B cell (primary cell): ENCODE measurements at regions not wholly inside any gene's neighbourhood (a gene's known extent, or its start where the extent isn't known, plus 50 kb on each side); places are given as distances from the start of the nearest gene placed in this dataset.

Experiments
- ATAC-seq: fragments of 200-7000 bp; cut with Tn5 transposase; one replicate; pipeline ENCODE4 v1.10.0; 2021; ENCODE audit warnings: low read depth, mild to moderate bottlenecking, moderate number of reproducible peaks, moderate library complexity
- CTCF ChIA-PET: fragments of 350-600 bp; sonication (Branson Sonifier 250); formaldehyde crosslinking; loops from one replicate; lab custom pipeline; 2021; ENCODE audit warnings: antibody characterized with exemption, inconsistent platforms; lab: Charles Lee
- POLR2A ChIA-PET: fragments of 350-600 bp; sonication (Branson Sonifier 250); formaldehyde crosslinking; loops from one replicate; lab custom pipeline; 2021; ENCODE audit warnings: antibody characterized with exemption; lab: Charles Lee
- DNase-seq: peaks from one replicate; pipeline ENCODE4 v3.0.0; 2013
- H2AFZ ChIP-seq: 2 replicates; pipeline ENCODE4 v1.6.1; 2012; ENCODE audit warnings: mild to moderate bottlenecking, low read depth, low read length; ENCODE audit not compliant: insufficient read depth, poor library complexity, severe bottlenecking
- H3K27ac ChIP-seq, 2 donors: 1 replicate in 1 of 2; 2 replicates in 1 of 2; pipeline ENCODE4 v1.5.1; 2012 to 2013; ENCODE audit warnings: low read length in 2 of 2, mild to moderate bottlenecking in 2 of 2, moderate library complexity in 1 of 2
- H3K27me3 ChIP-seq, 4 experiments: fragments of 200-600 bp in 1 of 4; sonication (generic) in 1 of 4; replicated peaks in 1 of 4; 1 replicate in 2 of 4; 2 replicates in 2 of 4; pipeline versions ENCODE4 v1.6.1 to v1.7.0; 2013 to 2016; ENCODE audit warnings: low read length in 3 of 4, mild to moderate bottlenecking in 2 of 4, mixed read lengths in 1 of 4, moderate library complexity in 1 of 4; ENCODE audit not compliant: insufficient read depth in 4 of 4, control insufficient read depth in 3 of 4; ENCODE audit errors: control extremely low read depth in 1 of 4
- H3K36me3 ChIP-seq, 2 experiments: replicated peaks in 1 of 2; 1 replicate in 1 of 2; 2 replicates in 1 of 2; pipeline versions ENCODE4 v1.6.1 to v1.7.1; 2013; ENCODE audit warnings: low read length in 1 of 2; ENCODE audit not compliant: insufficient read depth in 2 of 2, control insufficient read depth in 1 of 2; ENCODE audit errors: control extremely low read depth in 1 of 2, extremely low read depth in 1 of 2
- H3K4me1 ChIP-seq, 2 donors: fragments of 200-600 bp in 1 of 2; sonication (generic) in 1 of 2; 1 replicate in 1 of 2; 2 replicates in 1 of 2; pipeline versions ENCODE4 v1.5.1 to v1.6.1; 2013 to 2017; ENCODE audit warnings: low read length in 2 of 2; ENCODE audit not compliant: control insufficient read depth in 2 of 2, insufficient read depth in 2 of 2
- H3K4me2 ChIP-seq: replicated peaks from 2 replicates; pipeline ENCODE3; 2012; ENCODE audit warnings: mild to moderate bottlenecking, low read depth, low read length; ENCODE audit not compliant: poor library complexity, severe bottlenecking
- H3K4me3 ChIP-seq, 5 experiments: fragments of 200-600 bp in 1 of 5; sonication (generic) in 1 of 5; 1 replicate in 3 of 5; 2 replicates in 2 of 5; pipeline versions ENCODE4 v1.5.1 to v1.7.0; 2011 to 2016; ENCODE audit warnings: low read length in 4 of 5, mild to moderate bottlenecking in 4 of 5, low read depth in 2 of 5, control low read depth in 1 of 5, moderate library complexity in 1 of 5; ENCODE audit not compliant: insufficient read depth in 1 of 5; ENCODE audit errors: control extremely low read depth in 1 of 5, extremely low read depth in 1 of 5
- H3K79me2 ChIP-seq: fragments of 200-600 bp; sonication (generic); one replicate; pipeline ENCODE4 v1.6.0; 2016; ENCODE audit warnings: low read length; ENCODE audit not compliant: control insufficient read depth, insufficient read depth
- H3K9ac ChIP-seq: fragments of 200-600 bp; sonication (generic); 2 replicates; pipeline ENCODE4 v1.6.1; 2017; ENCODE audit warnings: mild to moderate bottlenecking, low read length, moderate library complexity
- H3K9me3 ChIP-seq, 3 donors: one replicate each; pipeline versions ENCODE4 v1.6.1 to v1.7.1; 2013; ENCODE audit warnings: low read length in 2 of 3; ENCODE audit not compliant: control insufficient read depth in 2 of 3, insufficient read depth in 1 of 3; ENCODE audit errors: control extremely low read depth in 1 of 3
- H4K20me1 ChIP-seq: 2 replicates; pipeline ENCODE4 v1.6.0; 2012; ENCODE audit warnings: mild to moderate bottlenecking, low read length; ENCODE audit not compliant: insufficient read depth, control insufficient read depth, poor library complexity, severe bottlenecking
- H3K27ac Mint-ChIP-seq: one replicate; pipeline ENCODE4 v1.8.0; 2021; ENCODE audit warnings: mixed read lengths
- H3K27me3 Mint-ChIP-seq: one replicate; pipeline ENCODE4 v1.8.0; 2021; ENCODE audit warnings: mixed read lengths
- H3K4me1 Mint-ChIP-seq: one replicate; pipeline ENCODE4 v1.8.0; 2021; ENCODE audit warnings: mixed read lengths
- H3K4me3 Mint-ChIP-seq: one replicate; pipeline ENCODE4 v1.8.0; 2021; ENCODE audit warnings: mixed read lengths
- H3K9me3 Mint-ChIP-seq: one replicate; pipeline ENCODE4 v1.8.0; 2022; ENCODE audit warnings: mixed read lengths; ENCODE audit not compliant: insufficient read depth
- EZH2 ChIP-seq: IDR thresholded peaks from 2 replicates; pipeline ENCODE4 v1.6.1; 2012; ENCODE audit warnings: borderline replicate concordance, low read depth, mild to moderate bottlenecking, moderate library complexity, low read length; ENCODE audit not compliant: insufficient read depth, poor library complexity, severe bottlenecking
- whole genome bisulfite sequencing: methylation state at CpG from one replicate; pipeline ENCODE4 v1.1.5; 2013; ENCODE audit warnings: missing lambda C conversion rate; ENCODE audit not compliant: insufficient coverage; 5-methylcytosine and 5-hydroxymethylcytosine counted together
- intact Hi-C: fragments of 100-400 bp; cut with micrococcal nuclease; formaldehyde crosslinking; loops from one replicate; pipeline ENCODE4 v1.10.0; 2022
- TF ChIP-seq, protein P1 (sequence below): fragments of 200-600 bp; IDR thresholded peaks from one replicate; pipeline ENCODE4 v1.8.0; 2022; ENCODE audit warnings: antibody characterized with exemption, mild to moderate bottlenecking

DNA sequence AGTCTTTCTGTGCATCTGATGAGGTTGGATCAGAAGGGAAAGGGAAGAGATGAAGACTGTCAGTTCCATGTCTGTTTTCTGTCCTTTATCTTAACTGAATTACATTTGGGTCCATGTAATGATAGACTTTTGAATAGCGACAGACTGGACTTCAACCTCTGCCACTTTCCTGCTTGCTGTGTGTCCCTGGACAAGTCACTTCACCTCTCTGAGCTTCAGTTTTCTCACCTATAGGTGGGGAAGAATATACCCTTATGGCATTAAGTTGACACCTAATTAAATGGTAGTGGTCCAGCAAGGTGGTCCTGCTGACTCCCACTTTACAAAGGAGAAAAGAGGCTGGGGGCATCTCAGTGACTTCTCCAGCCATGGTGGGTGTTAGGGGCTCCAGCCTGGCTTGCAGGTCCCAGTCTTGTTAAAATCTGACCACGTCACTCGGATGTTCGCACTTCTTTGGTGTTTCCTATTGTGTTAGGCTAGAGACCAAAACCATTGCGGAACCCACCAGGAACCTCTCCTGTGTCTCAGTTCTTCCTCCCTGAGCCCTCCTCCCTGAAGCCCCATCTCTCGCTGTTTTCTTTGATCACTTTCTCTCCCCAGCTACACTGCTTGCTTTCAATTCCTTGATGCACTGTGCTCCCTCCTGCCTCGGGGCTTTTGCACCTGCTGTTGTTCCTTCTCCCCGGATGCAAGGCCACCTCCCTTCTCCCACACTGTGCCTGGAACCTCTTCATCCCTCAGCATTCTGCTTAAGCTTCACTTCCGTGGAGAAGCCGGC lies 256.5 kb downstream of the NSG2 start:
- Histone ChIP-seq H3K79me2 (no peaks in the 10 kb centered on the region), H3K36me3 (no peaks in the 10 kb centered on the region), H3K4me2 (no peak overlapping the region), H3K27me3 (no peaks in the 10 kb centered on the region), H3K9me3 (no peaks in the 10 kb centered on the region), H3K27ac (no peak overlapping the region), H2AFZ (no peak overlapping the region), H3K9ac (no peak overlapping the region), H3K4me3 (no peak overlapping the region), H3K4me1 (no peaks in the 10 kb centered on the region), H4K20me1 (no peaks in the 10 kb centered on the region)
- ChIA-PET CTCF (no interaction called here), POLR2A (no interaction called here)
- H3K4me3 Mint-ChIP-seq = no peak overlapping the region
- H3K27ac Mint-ChIP-seq = no peak overlapping the region
- TF ChIP-seq, protein P1, sequence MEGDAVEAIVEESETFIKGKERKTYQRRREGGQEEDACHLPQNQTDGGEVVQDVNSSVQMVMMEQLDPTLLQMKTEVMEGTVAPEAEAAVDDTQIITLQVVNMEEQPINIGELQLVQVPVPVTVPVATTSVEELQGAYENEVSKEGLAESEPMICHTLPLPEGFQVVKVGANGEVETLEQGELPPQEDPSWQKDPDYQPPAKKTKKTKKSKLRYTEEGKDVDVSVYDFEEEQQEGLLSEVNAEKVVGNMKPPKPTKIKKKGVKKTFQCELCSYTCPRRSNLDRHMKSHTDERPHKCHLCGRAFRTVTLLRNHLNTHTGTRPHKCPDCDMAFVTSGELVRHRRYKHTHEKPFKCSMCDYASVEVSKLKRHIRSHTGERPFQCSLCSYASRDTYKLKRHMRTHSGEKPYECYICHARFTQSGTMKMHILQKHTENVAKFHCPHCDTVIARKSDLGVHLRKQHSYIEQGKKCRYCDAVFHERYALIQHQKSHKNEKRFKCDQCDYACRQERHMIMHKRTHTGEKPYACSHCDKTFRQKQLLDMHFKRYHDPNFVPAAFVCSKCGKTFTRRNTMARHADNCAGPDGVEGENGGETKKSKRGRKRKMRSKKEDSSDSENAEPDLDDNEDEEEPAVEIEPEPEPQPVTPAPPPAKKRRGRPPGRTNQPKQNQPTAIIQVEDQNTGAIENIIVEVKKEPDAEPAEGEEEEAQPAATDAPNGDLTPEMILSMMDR = no peak
- no peak for TF ChIP-seq EZH2
- H3K9me3 Mint-ChIP-seq = no peaks in the 10 kb centered on the region
- intact Hi-C loops = no loop called here
- DNase-seq (no peak), ATAC-seq (no peak)
- H3K4me1 Mint-ChIP-seq = no peaks in the 10 kb centered on the region
- peaks cover 6% of the 10 kb centered on the region for H3K27me3 Mint-ChIP-seq
- 83% methylated on average over 7 of the region's 10 CpGs for WGBS

DNA sequence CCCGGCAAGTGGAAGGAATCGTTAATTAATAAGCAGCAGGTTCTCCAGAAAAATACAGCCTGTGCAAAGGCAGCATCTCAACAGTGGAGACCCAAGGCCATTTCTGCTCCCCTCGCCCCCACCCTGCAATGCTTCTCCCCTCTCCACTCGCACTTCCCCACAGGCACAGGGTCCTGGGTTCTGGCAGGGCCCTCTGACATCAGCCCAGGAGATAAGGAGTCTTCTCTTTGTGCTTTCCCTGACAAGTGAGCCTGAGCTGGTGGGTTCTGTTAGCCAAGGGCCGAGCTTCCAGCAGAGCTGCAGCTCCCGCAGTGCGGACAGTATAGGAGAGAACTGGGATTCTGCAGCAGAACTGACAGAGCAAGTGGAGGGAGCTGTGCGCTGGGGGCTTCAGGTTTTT lies 257.5 kb downstream of the NSG2 start:
- no peak overlapping the region for H3K27ac Mint-ChIP-seq
- Histone ChIP-seq H3K4me3 (no peak overlapping the region), H3K9me3 (peaks cover 0 to 4% (median 0%) of the 10 kb centered on the region in 3 donors), H3K27ac (no peak overlapping the region), H3K27me3 (no peaks in the 10 kb centered on the region), H4K20me1 (no peaks in the 10 kb centered on the region), H3K4me1 (no peaks in the 10 kb centered on the region), H3K79me2 (no peaks in the 10 kb centered on the region), H2AFZ (no peak overlapping the region), H3K9ac (no peak overlapping the region), H3K36me3 (no peaks in the 10 kb centered on the region), H3K4me2 (no peak overlapping the region)
- DNase-seq (no peak), ATAC-seq (no peak)
- no peak for TF ChIP-seq EZH2
- TF ChIP-seq, protein P1 = no peak
- intact Hi-C loops = no loop called here
- WGBS = 82% methylated on average over 8 of the region's 8 CpGs
- H3K9me3 Mint-ChIP-seq = no peaks in the 10 kb centered on the region
- CTCF ChIA-PET = interaction anchor here (0.7 kb wide), 1 partner anchor 9 kb away, joined by 4 read pairs; no protein-coding TSS in a partner anchor
- H3K27me3 Mint-ChIP-seq = peaks cover 6% of the 10 kb centered on the region
- no peak overlapping the region for H3K4me3 Mint-ChIP-seq
- H3K4me1 Mint-ChIP-seq = no peaks in the 10 kb centered on the region
- POLR2A ChIA-PET = no interaction called here
